GM19023 (cell line): ENCODE measurements at regions not wholly inside any gene's neighbourhood (a gene's known extent, or its start where the extent isn't known, plus 50 kb on each side); places are given as distances from the start of the nearest gene placed in this dataset.
"Not testable (repeated sequence)": the region's sequence is repeated elsewhere in the genome, so short reads cannot be mapped to it uniquely, and the experiment has no call there.

ENCODE experiments used
- ATAC-seq: cut with Tn5 transposase; IDR thresholded peaks from one replicate; pipeline ENCODE4 v1.9.1; 2021; ENCODE audit warnings: mild to moderate bottlenecking, moderate library complexity; ENCODE audit not compliant: unreplicated experiment

GRCh38 chr10:3958472-3958996, 173.5 kb upstream of the KLF6 start:
- no peak for ATAC-seq

- no peak for ATAC-seq
These were observed 171.1 kb upstream of the KLF6 start for GRCh38 chr10:3955955-3956617.

GRCh38 chr10:3955493-3955892, 170.5 kb upstream of the KLF6 start:
- ATAC-seq, result no peak

- ATAC-seq, result no peak
These were observed 169.6 kb upstream of the KLF6 start for GRCh38 chr10:3954615-3955014.

GRCh38 chr10:3954007-3954406, 169.0 kb upstream of the KLF6 start:
- ATAC-seq, result not testable (repeated sequence)

- ATAC-seq, result no peak
These were observed 167.0 kb upstream of the KLF6 start for GRCh38 chr10:3951993-3952392.

- ATAC-seq, result no peak
These were observed 165.8 kb upstream of the KLF6 start for GRCh38 chr10:3950676-3951275.

- ATAC-seq, result no peak
These were observed 164.7 kb upstream of the KLF6 start for GRCh38 chr10:3949711-3950110.

- no peak for ATAC-seq
These were observed 163.8 kb upstream of the KLF6 start for GRCh38 chr10:3948843-3949242.

GRCh38 chr10:3946234-3947229, 161.5 kb upstream of the KLF6 start:
- ATAC-seq, result no peak

- no peak for ATAC-seq
These were observed 160.0 kb upstream of the KLF6 start for GRCh38 chr10:3945026-3945425.

- no peak for ATAC-seq
These were observed 159.6 kb upstream of the KLF6 start for GRCh38 chr10:3944591-3944990.

- no peak for ATAC-seq
These were observed 158.8 kb upstream of the KLF6 start for GRCh38 chr10:3943695-3944257.

GRCh38 chr10:3942937-3943489, 158.0 kb upstream of the KLF6 start:
- no peak for ATAC-seq

GRCh38 chr10:3941676-3942075, 156.7 kb upstream of the KLF6 start:
- no peak for ATAC-seq

- ATAC-seq, result no peak
These were observed 151.5 kb upstream of the KLF6 start for GRCh38 chr10:3936422-3937040.

- ATAC-seq, result no peak
These were observed 150.9 kb upstream of the KLF6 start for GRCh38 chr10:3935933-3936359.

- peak; percentile 98 for ATAC-seq
These were observed 150.1 kb upstream of the KLF6 start for GRCh38 chr10:3935141-3935540.

- ATAC-seq, result no peak
These were observed 148.7 kb upstream of the KLF6 start for GRCh38 chr10:3933733-3934132.
